ENCODE measurements at regions not wholly inside any gene's neighbourhood (a gene's known extent, or its start where the extent isn't known, plus 50 kb on each side); places are given as distances from the start of the nearest gene placed in this dataset.

- Histone ChIP-seq H3K9me2 (replicated peaks; ENCODE audit: control insufficient read depth, low read length) (no peaks in the 10 kb centered on the region), H3K4me2 (ENCODE audit: low read length) (no peak overlapping the region), H3K27me3 (ENCODE audit: control insufficient read depth, low read length) (no peaks in the 10 kb centered on the region)
These were observed 377.4 kb downstream of the RPRM start for GRCh38 chr2:153101187-153101586.

GRCh38 chr2:153100151-153100550 lies 378.4 kb downstream of the RPRM start:
- no peaks in the 10 kb centered on the region for H3K9me2 ChIP-seq (replicated peaks; ENCODE audit: control insufficient read depth, low read length)
- TF ChIP-seq CTCF (IDR thresholded peaks at IDR 0.05; ENCODE audit: low read depth, low read length, poor library complexity, severe bottlenecking), result no peak
- no peak for TF ChIP-seq EZH2phosphoT487 (IDR thresholded peaks at IDR 0.05; ENCODE audit: borderline replicate concordance, low read length)
- no peak overlapping the region for H3K27ac ChIP-seq (ENCODE audit: low read depth, low read length)
- H3K9me3 ChIP-seq (ENCODE audit: control insufficient read depth, insufficient read depth, low read length), result no peaks in the 10 kb centered on the region
- H3K4me2 ChIP-seq (ENCODE audit: low read length), result no peak overlapping the region
- H4K20me1 ChIP-seq (ENCODE audit: control insufficient read depth, insufficient read depth, low read depth, low read length), result no peaks in the 10 kb centered on the region
- H3K4me1 ChIP-seq (ENCODE audit: control insufficient read depth, low read length), result no peaks in the 10 kb centered on the region
- H3F3A ChIP-seq (ENCODE audit: control insufficient read depth, insufficient read depth), result no peaks in the 10 kb centered on the region
- no peaks in the 10 kb centered on the region for H3K36me3 ChIP-seq (ENCODE audit: control insufficient read depth, low read length)
- H3K27me3 ChIP-seq (ENCODE audit: control insufficient read depth, low read length), result no peaks in the 10 kb centered on the region
- no peaks in the 10 kb centered on the region for H3K79me2 ChIP-seq (ENCODE audit: control insufficient read depth, low read length)
- no peak overlapping the region for H3K4me3 ChIP-seq (ENCODE audit: low read length)

More at GRCh38 chr2:153101187-153101586, 377.4 kb downstream of the RPRM start:
- Histone ChIP-seq H3K79me2 (ENCODE audit: control insufficient read depth, low read length) (no peaks in the 10 kb centered on the region), H4K20me1 (ENCODE audit: control insufficient read depth, insufficient read depth, low read depth, low read length) (no peaks in the 10 kb centered on the region), H3K4me3 (ENCODE audit: low read length) (no peak overlapping the region), H3K4me1 (ENCODE audit: control insufficient read depth, low read length) (no peaks in the 10 kb centered on the region), H3K36me3 (ENCODE audit: control insufficient read depth, low read length) (no peaks in the 10 kb centered on the region), H3K27ac (ENCODE audit: low read depth, low read length) (no peak overlapping the region), H3K9me3 (ENCODE audit: control insufficient read depth, insufficient read depth, low read length) (no peaks in the 10 kb centered on the region), H3F3A (ENCODE audit: control insufficient read depth, insufficient read depth) (no peaks in the 10 kb centered on the region)
- no peak for TF ChIP-seq CTCF (IDR thresholded peaks at IDR 0.05; ENCODE audit: low read depth, low read length, poor library complexity, severe bottlenecking)
- no peak for TF ChIP-seq EZH2phosphoT487 (IDR thresholded peaks at IDR 0.05; ENCODE audit: borderline replicate concordance, low read length)

- Histone ChIP-seq H3K4me3 (ENCODE audit: low read length) (no peak overlapping the region), H3K4me2 (ENCODE audit: low read length) (no peak overlapping the region), H3K79me2 (ENCODE audit: control insufficient read depth, low read length) (no peaks in the 10 kb centered on the region), H3K9me2 (replicated peaks; ENCODE audit: control insufficient read depth, low read length) (no peaks in the 10 kb centered on the region), H3K9me3 (ENCODE audit: control insufficient read depth, insufficient read depth, low read length) (no peaks in the 10 kb centered on the region), H3K27me3 (ENCODE audit: control insufficient read depth, low read length) (no peaks in the 10 kb centered on the region), H3K36me3 (ENCODE audit: control insufficient read depth, low read length) (no peaks in the 10 kb centered on the region), H3F3A (ENCODE audit: control insufficient read depth, insufficient read depth) (no peaks in the 10 kb centered on the region), H4K20me1 (ENCODE audit: control insufficient read depth, insufficient read depth, low read depth, low read length) (no peaks in the 10 kb centered on the region), H3K4me1 (ENCODE audit: control insufficient read depth, low read length) (no peaks in the 10 kb centered on the region), H3K27ac (ENCODE audit: low read depth, low read length) (no peak overlapping the region)
- TF ChIP-seq CTCF (IDR thresholded peaks at IDR 0.05; ENCODE audit: low read depth, low read length, poor library complexity, severe bottlenecking), result no peak
These were observed 379.7 kb downstream of the ARL6IP6 start for GRCh38 chr2:153098073-153098472.

- Histone ChIP-seq H3K27me3 (ENCODE audit: control insufficient read depth, low read length) (no peaks in the 10 kb centered on the region), H3K36me3 (ENCODE audit: control insufficient read depth, low read length) (no peaks in the 10 kb centered on the region), H3F3A (ENCODE audit: control insufficient read depth, insufficient read depth) (no peaks in the 10 kb centered on the region), H3K4me2 (ENCODE audit: low read length) (no peak overlapping the region), H3K4me3 (ENCODE audit: low read length) (no peak overlapping the region), H3K4me1 (ENCODE audit: control insufficient read depth, low read length) (no peaks in the 10 kb centered on the region), H3K9me3 (ENCODE audit: control insufficient read depth, insufficient read depth, low read length) (no peaks in the 10 kb centered on the region), H4K20me1 (ENCODE audit: control insufficient read depth, insufficient read depth, low read depth, low read length) (no peaks in the 10 kb centered on the region), H3K79me2 (ENCODE audit: control insufficient read depth, low read length) (no peaks in the 10 kb centered on the region), H3K27ac (ENCODE audit: low read depth, low read length) (no peak overlapping the region), H3K9me2 (replicated peaks; ENCODE audit: control insufficient read depth, low read length) (no peaks in the 10 kb centered on the region)
- TF ChIP-seq EZH2phosphoT487 (IDR thresholded peaks at IDR 0.05; ENCODE audit: borderline replicate concordance, low read length) (no peak), CTCF (IDR thresholded peaks at IDR 0.05; ENCODE audit: low read depth, low read length, poor library complexity, severe bottlenecking) (no peak)
These were observed 377.9 kb downstream of the ARL6IP6 start for GRCh38 chr2:153096272-153096671.

Data from DOHH2 (cell line).